SK-N-SH (cell line): ENCODE measurements at regions not wholly inside any gene's neighbourhood (a gene's known extent, or its start where the extent isn't known, plus 50 kb on each side); places are given as distances from the start of the nearest gene placed in this dataset.

Source experiments
- CTCF ChIA-PET: fragments of 300-600, 350-600 bp; formaldehyde crosslinking; extraction: SDS; loops from one replicate; lab custom pipeline; 2021; lab: Yijun Ruan, JAX
- POLR2A ChIA-PET: fragments of 350-600 bp; sonication (Branson Sonifier 250); formaldehyde crosslinking; extraction: SDS; loops from one replicate; lab custom pipeline; 2020; ENCODE audit warnings: antibody characterized with exemption, inconsistent platforms; lab: Yijun Ruan, JAX
- DNase-seq: peaks from one replicate; pipeline ENCODE4 v3.0.0; 2012
- H2AFZ ChIP-seq: fragments of 200-600 bp; sonication (generic); 2 replicates; pipeline ENCODE4 v1.8.1; 2016; ENCODE audit warnings: antibody characterized with exemption, mild to moderate bottlenecking, low read depth
- H3F3A ChIP-seq: fragments of 200-600 bp; sonication (generic); replicated peaks from 2 replicates; pipeline ENCODE3; 2016; ENCODE audit warnings: antibody characterized with exemption, mild to moderate bottlenecking; ENCODE audit not compliant: insufficient read depth
- H3K27ac ChIP-seq, 2 experiments: fragments of 200-500 bp in 1 of 2; fragments of 200-600 bp in 1 of 2; sonication (Bioruptor generic) in 1 of 2; sonication (generic), shearing (Covaris generic) in 1 of 2; 2 replicates each; pipeline versions ENCODE4 v1.5.1 to v1.6.1; 2014 to 2016; ENCODE audit warnings: low read depth in 2 of 2, inconsistent platforms in 1 of 2, low read length in 1 of 2, mild to moderate bottlenecking in 1 of 2, mixed read lengths in 1 of 2
- H3K27me3 ChIP-seq: fragments of 200-600 bp; sonication (generic), shearing (Covaris generic); 2 replicates; pipeline ENCODE4 v1.6.1; 2016; ENCODE audit warnings: mixed run types; ENCODE audit not compliant: insufficient read depth
- H3K36me3 ChIP-seq, 2 experiments: fragments of 200-500 bp in 1 of 2; fragments of 200-600 bp in 1 of 2; sonication (Bioruptor generic) in 1 of 2; sonication (generic) in 1 of 2; replicated peaks in 1 of 2; 2 replicates each; pipeline versions ENCODE3 to v1.5.1; 2014 to 2016; ENCODE audit warnings: low read length in 1 of 2, mild to moderate bottlenecking in 1 of 2; ENCODE audit not compliant: insufficient read depth in 2 of 2, control insufficient read depth in 1 of 2
- H3K4me1 ChIP-seq, 2 experiments: fragments of 200-500 bp in 1 of 2; fragments of 200-600 bp in 1 of 2; sonication (Bioruptor generic) in 1 of 2; sonication (generic), shearing (Covaris generic) in 1 of 2; 2 replicates each; pipeline versions ENCODE4 v1.5.1 to v1.6.1; 2014 to 2016; ENCODE audit warnings: low read depth in 1 of 2, low read length in 1 of 2, mixed run types in 1 of 2; ENCODE audit not compliant: insufficient read depth in 2 of 2, control insufficient read depth in 1 of 2
- H3K4me2 ChIP-seq: fragments of 200-600 bp; sonication (generic), shearing (Covaris generic); 2 replicates; pipeline ENCODE4 v1.6.1; 2017; ENCODE audit warnings: mixed run types
- H3K4me3 ChIP-seq, 2 experiments: fragments of 200-500 bp in 1 of 2; fragments of 200-600 bp in 1 of 2; sonication (Bioruptor generic) in 1 of 2; sonication (generic), shearing (Covaris generic) in 1 of 2; 2 replicates each; pipeline versions ENCODE4 v1.5.1 to v1.8.1; 2014 to 2016; ENCODE audit warnings: low read depth in 2 of 2, inconsistent platforms in 1 of 2, low read length in 1 of 2, mild to moderate bottlenecking in 1 of 2, mixed read lengths in 1 of 2, moderate library complexity in 1 of 2
- H3K79me2 ChIP-seq: fragments of 200-600 bp; sonication (generic); 2 replicates; pipeline ENCODE4 v1.8.1; 2017; ENCODE audit warnings: mild to moderate bottlenecking; ENCODE audit not compliant: insufficient read depth
- H3K9ac ChIP-seq: fragments of 200-600 bp; sonication (generic); 2 replicates; pipeline ENCODE4 v1.6.1; 2017; ENCODE audit warnings: mixed run types
- H3K9me2 ChIP-seq: fragments of 200-600 bp; sonication (generic); 2 replicates; pipeline ENCODE4 v1.6.1; 2017; ENCODE audit warnings: mixed run types
- H3K9me3 ChIP-seq: fragments of 200-600 bp; sonication (generic); 2 replicates; pipeline ENCODE4 v1.6.1; 2017; ENCODE audit warnings: mixed run types, mild to moderate bottlenecking, moderate library complexity
- H4K20me1 ChIP-seq: fragments of 200-600 bp; sonication (generic); 2 replicates; pipeline ENCODE4 v1.6.1; 2017; ENCODE audit warnings: mild to moderate bottlenecking, mixed run types; ENCODE audit not compliant: insufficient read depth
- ELF1 ChIP-seq: IDR thresholded peaks from 2 replicates; pipeline ENCODE4 v1.4.0; 2012
- EZH2phosphoT487 ChIP-seq: fragments of 200-600 bp; sonication (generic); IDR thresholded peaks from 2 replicates; pipeline ENCODE4 v1.6.1; 2017; ENCODE audit warnings: low read depth, mixed run types, mild to moderate bottlenecking, antibody characterized with exemption, moderate library complexity, borderline replicate concordance
- FOSL2 ChIP-seq: IDR thresholded peaks from 2 replicates; pipeline ENCODE4 v1.4.0; 2012; ENCODE audit warnings: low read depth, mild to moderate bottlenecking, moderate library complexity, borderline replicate concordance
- GATA2 ChIP-seq: sonication (generic); formaldehyde crosslinking; IDR thresholded peaks from 2 replicates; pipeline ENCODE4 v1.5.0; 2020; ENCODE audit warnings: mild to moderate bottlenecking, missing genetic modification reagents
- JUND ChIP-seq: IDR thresholded peaks from 2 replicates; pipeline ENCODE4 v1.4.0; 2012
- MAX ChIP-seq: IDR thresholded peaks from 2 replicates; pipeline ENCODE4 v1.4.0; 2012; ENCODE audit warnings: low read depth
- MEF2A ChIP-seq: IDR thresholded peaks from 2 replicates; pipeline ENCODE4 v1.4.0; 2012; ENCODE audit warnings: low read depth, borderline replicate concordance
- NFIC ChIP-seq: IDR thresholded peaks from 2 replicates; pipeline ENCODE4 v1.4.0; 2012; ENCODE audit warnings: borderline replicate concordance
- NRF1 ChIP-seq: IDR thresholded peaks from 2 replicates; pipeline ENCODE4 v1.6.1; 2012; ENCODE audit warnings: low read depth, mild to moderate bottlenecking, low read length
- RCOR1 ChIP-seq: fragments of 150-350 bp; IDR thresholded peaks from 2 replicates; pipeline ENCODE4 v1.6.1; 2017; ENCODE audit warnings: antibody characterized with exemption, low read length
- RFX5 ChIP-seq: IDR thresholded peaks from 2 replicates; pipeline ENCODE4 v1.6.1; 2012; ENCODE audit warnings: mild to moderate bottlenecking, improper control_type of control experiment, low read length
- SIN3A ChIP-seq: IDR thresholded peaks from 2 replicates; pipeline ENCODE4 v1.6.1; 2012; ENCODE audit warnings: low read depth, mild to moderate bottlenecking, low read length, moderate library complexity, borderline replicate concordance
- SMC3 ChIP-seq: IDR thresholded peaks from 2 replicates; pipeline ENCODE4 v1.6.1; 2012; ENCODE audit warnings: low read depth, low read length, improper control_type of control experiment
- TAF1 ChIP-seq: IDR thresholded peaks from 2 replicates; pipeline ENCODE4 v1.6.1; 2012; ENCODE audit warnings: low read depth, mild to moderate bottlenecking, low read length, moderate library complexity, borderline replicate concordance
- TCF12 ChIP-seq: IDR thresholded peaks from 2 replicates; pipeline ENCODE4 v1.4.0; 2012
- TEAD4 ChIP-seq: IDR thresholded peaks from 2 replicates; pipeline ENCODE4 v1.4.0; 2012; ENCODE audit warnings: mild to moderate bottlenecking, borderline replicate concordance; ENCODE audit not compliant: insufficient read depth
- ZBTB33 ChIP-seq: IDR thresholded peaks from 2 replicates; pipeline ENCODE4 v1.4.0; 2012; ENCODE audit warnings: low read depth, borderline replicate concordance
- WGBS: methylation state at CpG from one replicate; pipeline ENCODE4 v1.1.6; 2017; ENCODE audit warnings: low lambda C conversion rate; 5-methylcytosine and 5-hydroxymethylcytosine counted together
- TF ChIP-seq, protein P1 (sequence below): fragments of 150-350 bp; IDR thresholded peaks from 2 replicates; pipeline ENCODE4 v1.6.1; 2017; ENCODE audit warnings: antibody characterized with exemption, low read length, low read depth, borderline replicate concordance
- TF ChIP-seq, protein P2 (sequence below): fragments of 200-600 bp; sonication (generic); IDR thresholded peaks from 2 replicates; pipeline ENCODE4 v1.6.1; 2017; ENCODE audit warnings: antibody characterized with exemption, mild to moderate bottlenecking, moderate library complexity
- TF ChIP-seq, protein P3 (sequence below): IDR thresholded peaks from 2 replicates; pipeline ENCODE4 v1.6.1; 2012; ENCODE audit warnings: mild to moderate bottlenecking, low read depth, low read length, moderate library complexity

GRCh38 chr2:175742367-175742766 is 259.7 kb downstream of the LNPK start:
- H3K9me3 ChIP-seq = no peaks in the 10 kb centered on the region
- no peak overlapping the region for H3K4me3 ChIP-seq
- no peak for DNase-seq
- no peaks in the 10 kb centered on the region for H3K27me3 ChIP-seq
- no peaks in the 10 kb centered on the region for H3K9me2 ChIP-seq
- H3K9ac ChIP-seq = no peak overlapping the region
- no peaks in the 10 kb centered on the region for H3F3A ChIP-seq
- H2AFZ ChIP-seq = no peak overlapping the region
- no peaks in the 10 kb centered on the region for H4K20me1 ChIP-seq
- CTCF ChIA-PET = no interaction called here
- no peak overlapping the region for H3K4me2 ChIP-seq
- no peaks in the 10 kb centered on the region for H3K79me2 ChIP-seq
- no peaks in the 10 kb centered on the region for H3K4me1 ChIP-seq
- no peaks in the 10 kb centered on the region for H3K36me3 ChIP-seq
- WGBS = 25% methylated on average over 3 of the region's 3 CpGs
- H3K27ac ChIP-seq = no peak overlapping the region
- POLR2A ChIA-PET = no interaction called here
- TF ChIP-seq SIN3A (no peak), RCOR1 (no peak)

- Histone ChIP-seq H3K36me3 (no peaks in the 10 kb centered on the region), H3K4me2 (no peak overlapping the region), H3K9me3 (no peaks in the 10 kb centered on the region), H3K9me2 (no peaks in the 10 kb centered on the region), H3K9ac (no peak overlapping the region), H3K27me3 (no peaks in the 10 kb centered on the region), H3K79me2 (no peaks in the 10 kb centered on the region), H4K20me1 (no peaks in the 10 kb centered on the region), H3K4me3 (no peak overlapping the region), H2AFZ (no peak overlapping the region), H3F3A (no peaks in the 10 kb centered on the region), H3K27ac (no peak overlapping the region), H3K4me1 (no peaks in the 10 kb centered on the region)
- ChIA-PET CTCF (no interaction called here), POLR2A (no interaction called here)
- no peak for TF ChIP-seq SIN3A
- no peak for TF ChIP-seq TEAD4
- no peak for TF ChIP-seq JUND
- TF ChIP-seq NFIC = no peak
- TF ChIP-seq MAX = no peak
- no peak for TF ChIP-seq ZBTB33
- TF ChIP-seq NRF1 = no peak
- no peak for TF ChIP-seq ELF1
- no peak for TF ChIP-seq RFX5
- TF ChIP-seq TAF1 = no peak
- no peak for TF ChIP-seq GATA2
- no peak for TF ChIP-seq SMC3
- no peak for TF ChIP-seq EZH2phosphoT487
- no peak for TF ChIP-seq FOSL2
- TF ChIP-seq, protein P1, sequence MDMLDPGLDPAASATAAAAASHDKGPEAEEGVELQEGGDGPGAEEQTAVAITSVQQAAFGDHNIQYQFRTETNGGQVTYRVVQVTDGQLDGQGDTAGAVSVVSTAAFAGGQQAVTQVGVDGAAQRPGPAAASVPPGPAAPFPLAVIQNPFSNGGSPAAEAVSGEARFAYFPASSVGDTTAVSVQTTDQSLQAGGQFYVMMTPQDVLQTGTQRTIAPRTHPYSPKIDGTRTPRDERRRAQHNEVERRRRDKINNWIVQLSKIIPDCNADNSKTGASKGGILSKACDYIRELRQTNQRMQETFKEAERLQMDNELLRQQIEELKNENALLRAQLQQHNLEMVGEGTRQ = no peak
- TF ChIP-seq, protein P2, sequence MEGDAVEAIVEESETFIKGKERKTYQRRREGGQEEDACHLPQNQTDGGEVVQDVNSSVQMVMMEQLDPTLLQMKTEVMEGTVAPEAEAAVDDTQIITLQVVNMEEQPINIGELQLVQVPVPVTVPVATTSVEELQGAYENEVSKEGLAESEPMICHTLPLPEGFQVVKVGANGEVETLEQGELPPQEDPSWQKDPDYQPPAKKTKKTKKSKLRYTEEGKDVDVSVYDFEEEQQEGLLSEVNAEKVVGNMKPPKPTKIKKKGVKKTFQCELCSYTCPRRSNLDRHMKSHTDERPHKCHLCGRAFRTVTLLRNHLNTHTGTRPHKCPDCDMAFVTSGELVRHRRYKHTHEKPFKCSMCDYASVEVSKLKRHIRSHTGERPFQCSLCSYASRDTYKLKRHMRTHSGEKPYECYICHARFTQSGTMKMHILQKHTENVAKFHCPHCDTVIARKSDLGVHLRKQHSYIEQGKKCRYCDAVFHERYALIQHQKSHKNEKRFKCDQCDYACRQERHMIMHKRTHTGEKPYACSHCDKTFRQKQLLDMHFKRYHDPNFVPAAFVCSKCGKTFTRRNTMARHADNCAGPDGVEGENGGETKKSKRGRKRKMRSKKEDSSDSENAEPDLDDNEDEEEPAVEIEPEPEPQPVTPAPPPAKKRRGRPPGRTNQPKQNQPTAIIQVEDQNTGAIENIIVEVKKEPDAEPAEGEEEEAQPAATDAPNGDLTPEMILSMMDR = no peak
- TF ChIP-seq MEF2A = no peak
- TF ChIP-seq, protein P3, sequence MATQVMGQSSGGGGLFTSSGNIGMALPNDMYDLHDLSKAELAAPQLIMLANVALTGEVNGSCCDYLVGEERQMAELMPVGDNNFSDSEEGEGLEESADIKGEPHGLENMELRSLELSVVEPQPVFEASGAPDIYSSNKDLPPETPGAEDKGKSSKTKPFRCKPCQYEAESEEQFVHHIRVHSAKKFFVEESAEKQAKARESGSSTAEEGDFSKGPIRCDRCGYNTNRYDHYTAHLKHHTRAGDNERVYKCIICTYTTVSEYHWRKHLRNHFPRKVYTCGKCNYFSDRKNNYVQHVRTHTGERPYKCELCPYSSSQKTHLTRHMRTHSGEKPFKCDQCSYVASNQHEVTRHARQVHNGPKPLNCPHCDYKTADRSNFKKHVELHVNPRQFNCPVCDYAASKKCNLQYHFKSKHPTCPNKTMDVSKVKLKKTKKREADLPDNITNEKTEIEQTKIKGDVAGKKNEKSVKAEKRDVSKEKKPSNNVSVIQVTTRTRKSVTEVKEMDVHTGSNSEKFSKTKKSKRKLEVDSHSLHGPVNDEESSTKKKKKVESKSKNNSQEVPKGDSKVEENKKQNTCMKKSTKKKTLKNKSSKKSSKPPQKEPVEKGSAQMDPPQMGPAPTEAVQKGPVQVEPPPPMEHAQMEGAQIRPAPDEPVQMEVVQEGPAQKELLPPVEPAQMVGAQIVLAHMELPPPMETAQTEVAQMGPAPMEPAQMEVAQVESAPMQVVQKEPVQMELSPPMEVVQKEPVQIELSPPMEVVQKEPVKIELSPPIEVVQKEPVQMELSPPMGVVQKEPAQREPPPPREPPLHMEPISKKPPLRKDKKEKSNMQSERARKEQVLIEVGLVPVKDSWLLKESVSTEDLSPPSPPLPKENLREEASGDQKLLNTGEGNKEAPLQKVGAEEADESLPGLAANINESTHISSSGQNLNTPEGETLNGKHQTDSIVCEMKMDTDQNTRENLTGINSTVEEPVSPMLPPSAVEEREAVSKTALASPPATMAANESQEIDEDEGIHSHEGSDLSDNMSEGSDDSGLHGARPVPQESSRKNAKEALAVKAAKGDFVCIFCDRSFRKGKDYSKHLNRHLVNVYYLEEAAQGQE = no peak
- no peak for TF ChIP-seq TCF12
- DNase-seq = no peak
Measured at GRCh38 chr2:175741164-175741563, 260.9 kb downstream of the LNPK start.
